H1 (cell line): ENCODE measurements at regions not wholly inside any gene's neighbourhood (a gene's known extent, or its start where the extent isn't known, plus 50 kb on each side); places are given as distances from the start of the nearest gene placed in this dataset.

Experiments used
- CTCF ChIA-PET: fragments of 300-600 bp; sonication (Branson Sonifier 250); formaldehyde crosslinking; loops from one replicate; lab custom pipeline; 2021; ENCODE audit not compliant: partially characterized antibody; lab: Charles Lee
- POLR2A ChIA-PET: fragments of 300-600 bp; sonication (Branson Sonifier 250); formaldehyde crosslinking; loops from one replicate; lab custom pipeline; 2021; ENCODE audit warnings: inconsistent platforms; ENCODE audit not compliant: partially characterized antibody; lab: Charles Lee
- DNase-seq, 2 experiments: peaks; one replicate each; pipeline versions ENCODE4 v3.0.0 to v3.0.0-alpha.2; 2010 to 2022; ENCODE audit warnings: low spot score in 2 of 2, low read depth in 1 of 2, mixed read lengths in 1 of 2
- FAIRE-seq: peaks from 2 replicates; lab custom pipeline; 2011; peaks lifted over from hg19 to GRCh38; lab: Jason Lieb, UNC
- H2AFZ ChIP-seq: 2 replicates; pipeline ENCODE4 v1.8.1; 2012; ENCODE audit warnings: low read length, inconsistent platforms
- H2AK5ac ChIP-seq: 2 replicates; pipeline ENCODE4 v1.6.1; 2013; ENCODE audit warnings: low read depth, low read length
- H2BK120ac ChIP-seq: replicated peaks from 2 replicates; pipeline ENCODE3; 2013; ENCODE audit warnings: low read depth, low read length, inconsistent platforms
- H2BK12ac ChIP-seq: 2 replicates; pipeline ENCODE4 v1.6.1; 2013; ENCODE audit warnings: low read depth, low read length
- H2BK15ac ChIP-seq: 2 replicates; pipeline ENCODE4 v1.6.1; 2013; ENCODE audit warnings: low read length
- H2BK20ac ChIP-seq: 2 replicates; pipeline ENCODE4 v1.6.1; 2013; ENCODE audit warnings: low read length
- H2BK5ac ChIP-seq: 2 replicates; pipeline ENCODE4 v1.6.1; 2013; ENCODE audit warnings: low read depth, low read length
- H3K14ac ChIP-seq: 2 replicates; pipeline ENCODE4 v1.6.1; 2013; ENCODE audit warnings: inconsistent platforms; ENCODE audit not compliant: insufficient read length
- H3K18ac ChIP-seq: 2 replicates; pipeline ENCODE4 v1.6.1; 2013; ENCODE audit warnings: low read length; ENCODE audit errors: extremely low read depth
- H3K23ac ChIP-seq: 2 replicates; pipeline ENCODE4 v1.6.1; 2013; ENCODE audit warnings: inconsistent platforms; ENCODE audit not compliant: insufficient read length
- H3K23me2 ChIP-seq: 2 replicates; pipeline ENCODE4 v1.6.1; 2013; ENCODE audit warnings: low read depth, low read length
- H3K27ac ChIP-seq: 2 replicates; pipeline ENCODE4 v1.6.1; 2011; ENCODE audit warnings: low read depth, low read length, inconsistent platforms
- H3K27me3 ChIP-seq, 4 experiments: replicated peaks in 1 of 4; 1 replicate in 1 of 4; 2 replicates in 3 of 4; pipeline versions ENCODE4 v1.6.1 to v1.8.1; 2011 to 2013; ENCODE audit warnings: low read length in 3 of 4, mild to moderate bottlenecking in 3 of 4, inconsistent platforms in 2 of 4, mixed read lengths in 2 of 4, moderate library complexity in 1 of 4; ENCODE audit not compliant: control insufficient read depth in 3 of 4, insufficient read depth in 3 of 4; ENCODE audit errors: extremely low read depth in 1 of 4
- H3K36me3 ChIP-seq, 4 experiments: 2 replicates each; pipeline versions ENCODE4 v1.6.1 to v1.8.1; 2011 to 2013; ENCODE audit warnings: mild to moderate bottlenecking in 4 of 4, low read length in 3 of 4, moderate library complexity in 2 of 4, control low read depth in 1 of 4, inconsistent platforms in 1 of 4; ENCODE audit not compliant: insufficient read depth in 4 of 4, control insufficient read depth in 2 of 4
- H3K4ac ChIP-seq: replicated peaks from 2 replicates; pipeline ENCODE3; 2013; ENCODE audit warnings: low read length, low read depth, mixed read lengths, inconsistent platforms; ENCODE audit not compliant: insufficient read length
- H3K4me1 ChIP-seq, 4 experiments: replicated peaks in 1 of 4; 1 replicate in 1 of 4; 2 replicates in 3 of 4; pipeline versions ENCODE4 v1.6.1 to v1.8.1; 2011 to 2013; ENCODE audit warnings: low read length in 3 of 4, inconsistent platforms in 2 of 4, mixed read lengths in 1 of 4; ENCODE audit not compliant: insufficient read depth in 4 of 4, control insufficient read depth in 3 of 4
- H3K4me2 ChIP-seq, 2 experiments: 2 replicates each; pipeline versions ENCODE4 v1.6.1 to v1.8.1; 2011 to 2013; ENCODE audit warnings: low read depth in 2 of 2, low read length in 2 of 2, control low read depth in 1 of 2, inconsistent platforms in 1 of 2, mild to moderate bottlenecking in 1 of 2; ENCODE audit not compliant: insufficient read depth in 1 of 2
- H3K4me3 ChIP-seq, 4 experiments: fragments of 200-600, 300-600 bp in 1 of 4; sonication (generic), shearing (Covaris generic), sonication (Bioruptor Twin) in 1 of 4; 2 replicates each; pipeline versions ENCODE4 v1.5.1 to v1.8.1; 2011 to 2016; ENCODE audit warnings: low read length in 4 of 4, low read depth in 3 of 4, control low read depth in 2 of 4, inconsistent platforms in 2 of 4, mild to moderate bottlenecking in 2 of 4, mixed read lengths in 1 of 4, moderate library complexity in 1 of 4; ENCODE audit not compliant: insufficient read depth in 2 of 4; ENCODE audit errors: extremely low read depth in 1 of 4
- H3K56ac ChIP-seq: replicated peaks from 2 replicates; pipeline ENCODE3; 2013; ENCODE audit warnings: low read depth, mild to moderate bottlenecking, mixed read lengths, low read length, inconsistent platforms; ENCODE audit not compliant: insufficient read length
- H3K79me1 ChIP-seq: 2 replicates; pipeline ENCODE4 v1.6.1; 2013; ENCODE audit warnings: low read depth, low read length, control low read depth
- H3K79me2 ChIP-seq, 2 experiments: 2 replicates each; pipeline versions ENCODE4 v1.6.1 to v1.8.1; 2012 to 2013; ENCODE audit warnings: low read length in 2 of 2, mild to moderate bottlenecking in 2 of 2, inconsistent platforms in 1 of 2; ENCODE audit not compliant: insufficient read depth in 2 of 2, control insufficient read depth in 1 of 2
- H3K9ac ChIP-seq, 4 experiments: replicated peaks in 1 of 4; 1 replicate in 1 of 4; 2 replicates in 3 of 4; pipeline versions ENCODE4 v1.6.1 to v1.8.1; 2011 to 2013; ENCODE audit warnings: low read depth in 3 of 4, low read length in 3 of 4, control low read depth in 2 of 4, mild to moderate bottlenecking in 2 of 4, moderate library complexity in 2 of 4, inconsistent platforms in 1 of 4; ENCODE audit errors: extremely low read depth in 1 of 4
- H3K9me3 ChIP-seq, 2 experiments: 2 replicates each; pipeline versions ENCODE4 v1.6.1 to v1.8.1; 2012 to 2013; ENCODE audit warnings: mild to moderate bottlenecking in 2 of 2, moderate library complexity in 2 of 2, control low read depth in 1 of 2, inconsistent platforms in 1 of 2, low read depth in 1 of 2, low read length in 1 of 2, mixed read lengths in 1 of 2; ENCODE audit not compliant: insufficient read depth in 2 of 2
- H4K20me1 ChIP-seq, 2 experiments: replicated peaks in 1 of 2; 2 replicates each; pipeline versions ENCODE3 to v1.8.1; 2011 to 2013; ENCODE audit warnings: inconsistent platforms in 2 of 2, low read length in 2 of 2, mild to moderate bottlenecking in 1 of 2; ENCODE audit not compliant: insufficient read depth in 2 of 2, control insufficient read depth in 1 of 2
- H4K5ac ChIP-seq: 2 replicates; pipeline ENCODE4 v1.6.1; 2013; ENCODE audit warnings: low read length, low read depth, mixed read lengths, inconsistent platforms; ENCODE audit not compliant: insufficient read length
- H4K8ac ChIP-seq: 2 replicates; pipeline ENCODE4 v1.8.0; 2013; ENCODE audit warnings: mild to moderate bottlenecking, moderate library complexity, low read length, inconsistent platforms; ENCODE audit not compliant: insufficient read depth; ENCODE audit errors: extremely low read depth
- H4K91ac ChIP-seq: replicated peaks from 2 replicates; pipeline ENCODE3; 2013; ENCODE audit warnings: low read length, mixed read lengths, inconsistent platforms; ENCODE audit not compliant: insufficient read length
- CEBPB ChIP-seq: IDR thresholded peaks from 2 replicates; pipeline ENCODE4 v1.6.1; 2012; ENCODE audit warnings: low read depth, low read length
- CHD1 ChIP-seq: IDR thresholded peaks from 2 replicates; pipeline ENCODE4 v1.6.1; 2012; ENCODE audit warnings: low read depth, low read length, improper control_type of control experiment
- GTF2F1 ChIP-seq: IDR thresholded peaks from 2 replicates; pipeline ENCODE4 v1.6.1; 2012; ENCODE audit warnings: low read depth, low read length, improper control_type of control experiment, borderline replicate concordance
- POLR2AphosphoS5 ChIP-seq: IDR thresholded peaks from 2 replicates; pipeline ENCODE4 v1.6.1; 2011; ENCODE audit warnings: low read depth, low read length
- POU5F1 ChIP-seq: IDR thresholded peaks from 2 replicates; pipeline ENCODE4 v1.6.1; 2011; ENCODE audit warnings: low read depth, mild to moderate bottlenecking, low read length, moderate library complexity
- RXRA ChIP-seq: IDR thresholded peaks from 2 replicates; pipeline ENCODE4 v1.6.1; 2011; ENCODE audit warnings: low read depth, mild to moderate bottlenecking, low read length, moderate library complexity; ENCODE audit not compliant: insufficient read depth
- SIN3A ChIP-seq, 2 experiments: IDR thresholded peaks in 1 of 2; conservative IDR thresholded peaks in 1 of 2; 2 replicates each; pipeline ENCODE4 v1.6.1; 2011 to 2012; ENCODE audit warnings: low read length in 2 of 2, improper control_type of control experiment in 1 of 2, low read depth in 1 of 2, mild to moderate bottlenecking in 1 of 2
- ZNF274 ChIP-seq: IDR thresholded peaks from 2 replicates; pipeline ENCODE4 v1.7.0; 2012; ENCODE audit warnings: low read length, borderline replicate concordance; ENCODE audit errors: extremely low read depth
- WGBS, 2 experiments: shearing (Covaris generic) in 1 of 2; methylation state at CpG; one replicate each; pipeline versions ENCODE4 v1.1.6 to v1.1.7; 2013 to 2015; ENCODE audit warnings: low lambda C conversion rate in 2 of 2, mixed read lengths in 2 of 2, inconsistent platforms in 1 of 2, low coverage in 1 of 2, missing lambda C conversion rate in 1 of 2; ENCODE audit not compliant: insufficient replicate concordance in 2 of 2, insufficient coverage in 1 of 2, insufficient read length in 1 of 2; ENCODE audit errors: extremely low coverage in 1 of 2, missing lambda C conversion rate in 1 of 2; 5-methylcytosine and 5-hydroxymethylcytosine counted together
- TF ChIP-seq, protein P1 (sequence below): IDR thresholded peaks from 2 replicates; pipeline ENCODE4 v1.6.1; 2012; ENCODE audit warnings: low read length, inconsistent platforms

DNA sequence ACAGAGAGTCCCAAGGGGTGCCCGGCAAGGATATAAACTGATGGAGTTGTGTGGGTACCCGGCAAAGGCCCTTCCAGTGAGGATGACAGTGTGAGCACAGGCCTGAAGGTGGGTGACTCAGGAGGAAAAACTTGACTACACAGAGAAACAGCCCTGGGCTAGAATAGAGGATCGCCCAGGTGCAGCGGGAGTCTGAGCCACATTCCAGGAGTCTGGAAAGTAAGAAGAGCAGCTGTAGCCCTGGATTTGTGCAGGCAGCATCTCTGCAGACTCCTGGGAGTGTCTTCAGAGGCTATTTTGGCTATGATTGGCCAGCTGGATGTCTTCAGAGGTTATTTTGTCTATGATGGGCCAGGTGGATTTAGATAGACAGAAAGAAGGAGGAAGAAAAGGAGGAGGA, 367.6 kb upstream of the MKI67 start:
- no peak overlapping the region for H3K9ac ChIP-seq
- no peaks in the 10 kb centered on the region for H4K20me1 ChIP-seq
- H2BK5ac ChIP-seq: no peak overlapping the region
- H3K4me3 ChIP-seq: no peak overlapping the region
- no peak overlapping the region for H3K14ac ChIP-seq
- H3K79me2 ChIP-seq: no peaks in the 10 kb centered on the region
- TF ChIP-seq ZNF274 (no peak), GTF2F1 (no peak), CEBPB (no peak), POLR2AphosphoS5 (no peak), RXRA (no peak), POU5F1 (no peak), CHD1 (no peak), SIN3A (conservative IDR thresholded peaks at IDR 0.05 in 1 of 2, IDR thresholded peaks at IDR 0.05 in 1 of 2; ENCODE audit: low read depth in 1 of 2, low read length in 2 of 2) (no peak)
- TF ChIP-seq, protein P1, sequence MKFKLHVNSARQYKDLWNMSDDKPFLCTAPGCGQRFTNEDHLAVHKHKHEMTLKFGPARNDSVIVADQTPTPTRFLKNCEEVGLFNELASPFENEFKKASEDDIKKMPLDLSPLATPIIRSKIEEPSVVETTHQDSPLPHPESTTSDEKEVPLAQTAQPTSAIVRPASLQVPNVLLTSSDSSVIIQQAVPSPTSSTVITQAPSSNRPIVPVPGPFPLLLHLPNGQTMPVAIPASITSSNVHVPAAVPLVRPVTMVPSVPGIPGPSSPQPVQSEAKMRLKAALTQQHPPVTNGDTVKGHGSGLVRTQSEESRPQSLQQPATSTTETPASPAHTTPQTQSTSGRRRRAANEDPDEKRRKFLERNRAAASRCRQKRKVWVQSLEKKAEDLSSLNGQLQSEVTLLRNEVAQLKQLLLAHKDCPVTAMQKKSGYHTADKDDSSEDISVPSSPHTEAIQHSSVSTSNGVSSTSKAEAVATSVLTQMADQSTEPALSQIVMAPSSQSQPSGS: no peak
- no peak overlapping the region for H3K4me2 ChIP-seq
- H2BK15ac ChIP-seq: no peak overlapping the region
- H3K23ac ChIP-seq: no peak overlapping the region
- H4K8ac ChIP-seq: no peak overlapping the region
- no peak for DNase-seq
- no peak overlapping the region for H2AFZ ChIP-seq
- H3K79me1 ChIP-seq: no peaks in the 10 kb centered on the region
- no peak overlapping the region for H2BK120ac ChIP-seq
- no peak overlapping the region for H2BK12ac ChIP-seq
- H3K27ac ChIP-seq: no peak overlapping the region
- 75% methylated on average over 4 of the region's 4 CpGs; no CpG with 5 or more reads in 1 of the 2 experiments for WGBS, 2 experiments
- no peak overlapping the region for H3K4ac ChIP-seq
- H3K36me3 ChIP-seq: no peaks in the 10 kb centered on the region; a peak in 1 of 8 replicates
- H2BK20ac ChIP-seq: no peak overlapping the region
- no peak overlapping the region for H2AK5ac ChIP-seq
- no peaks in the 10 kb centered on the region for H3K27me3 ChIP-seq
- no peaks in the 10 kb centered on the region for H3K23me2 ChIP-seq
- POLR2A ChIA-PET: no interaction called here
- H4K5ac ChIP-seq: no peak overlapping the region
- no peak overlapping the region for H3K56ac ChIP-seq
- no peak overlapping the region for H4K91ac ChIP-seq
- FAIRE-seq: no peak
- H3K4me1 ChIP-seq: no peaks in the 10 kb centered on the region; a peak in 1 of 7 replicates
- CTCF ChIA-PET: interaction anchor here (0.9 to 1.8 kb wide), 3 partner anchors 35 to 226 kb away, joined by 3 to 6 read pairs (median 3); no protein-coding TSS in a partner anchor
- H3K9me3 ChIP-seq: peaks cover 0 to 2% of the 10 kb centered on the region in 2 experiments; a peak in 1 of 4 replicates
- no peak overlapping the region for H3K18ac ChIP-seq
